Skin of body (tissue), 1 donor: ENCODE measurements at regions not wholly inside any gene's neighbourhood (a gene's known extent, or its start where the extent isn't known, plus 50 kb on each side); places are given as distances from the start of the nearest gene placed in this dataset.
A peak's percentile ranks its signal among the peaks of the same experiment; 100 is the strongest.
"Not testable (repeated sequence)": the region's sequence is repeated elsewhere in the genome, so short reads cannot be mapped to it uniquely, and the experiment has no call there.

ENCODE experiments used
- DNase-seq: peaks from one replicate; lab custom pipeline; 2025; lab: John Stamatoyannopoulos, UW

DNA sequence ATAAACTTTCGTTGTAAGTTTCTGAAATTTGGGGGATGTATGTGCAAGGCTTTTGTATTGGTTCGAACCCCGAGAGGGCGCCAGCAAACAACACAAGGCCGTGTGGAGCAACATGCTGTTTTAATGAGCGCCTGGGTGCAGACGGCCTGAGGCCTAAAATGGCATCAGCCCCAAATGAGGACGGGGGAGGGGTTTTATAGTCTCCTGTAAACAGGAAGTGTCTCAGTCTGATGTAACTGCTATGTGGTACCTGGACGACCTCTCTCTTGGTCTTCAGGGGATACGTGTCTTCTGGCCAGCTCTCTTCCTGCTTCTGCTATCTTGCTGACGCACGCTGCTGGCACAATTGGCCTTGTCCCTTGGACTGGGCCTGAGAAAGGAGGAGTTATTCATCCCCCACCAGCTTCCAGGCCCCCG, 1348.0 kb downstream of the ADGRL3 start:
- peak; percentile 10 for DNase-seq

- DNase-seq: no peak
Measured at GRCh38 chr4:62544428-62544827, 1344.3 kb downstream of the ADGRL3 start.

GRCh38 chr4:62543002-62543401, 1342.9 kb downstream of the ADGRL3 start:
- DNase-seq: no peak

DNA sequence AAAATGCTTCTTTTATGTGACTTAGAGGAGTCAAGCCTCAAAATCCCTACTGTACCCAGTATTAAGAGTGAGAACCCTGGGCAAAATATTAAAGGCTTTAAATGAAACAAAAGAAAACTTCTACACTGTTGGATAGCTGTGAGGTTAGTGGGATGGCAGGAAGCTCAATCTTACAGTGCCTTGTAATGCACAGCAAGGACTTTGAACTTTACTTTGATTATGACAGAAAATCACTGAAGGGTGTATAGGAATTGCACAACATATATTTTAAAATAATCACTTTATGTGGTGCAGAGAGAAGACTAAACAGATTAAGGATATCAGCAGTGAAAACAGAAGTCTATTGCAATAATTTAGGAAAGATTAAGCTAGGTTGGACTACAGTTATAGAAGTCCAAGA, 1333.4 kb downstream of the ADGRL3 start:
- DNase-seq: no peak

DNA sequence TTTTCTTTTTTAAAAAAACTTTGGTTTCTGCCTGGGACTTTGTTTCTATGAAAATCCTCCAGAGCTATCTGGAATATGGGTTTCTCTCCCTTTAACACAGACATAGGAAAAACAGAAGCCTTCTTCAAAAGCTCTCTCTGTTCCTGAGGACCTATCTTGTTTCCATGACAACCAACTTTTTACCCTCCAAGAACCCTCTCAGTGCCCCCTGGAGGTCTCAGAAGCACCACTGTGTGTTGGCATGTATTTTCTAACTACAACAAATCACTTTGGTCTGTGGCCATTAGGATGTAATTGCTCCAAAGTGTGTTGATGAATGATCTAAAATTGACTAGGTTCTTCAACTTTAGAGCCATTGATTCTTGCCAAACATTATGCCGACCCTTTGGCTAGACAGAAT, 1331.6 kb downstream of the ADGRL3 start:
- no peak for DNase-seq

DNA sequence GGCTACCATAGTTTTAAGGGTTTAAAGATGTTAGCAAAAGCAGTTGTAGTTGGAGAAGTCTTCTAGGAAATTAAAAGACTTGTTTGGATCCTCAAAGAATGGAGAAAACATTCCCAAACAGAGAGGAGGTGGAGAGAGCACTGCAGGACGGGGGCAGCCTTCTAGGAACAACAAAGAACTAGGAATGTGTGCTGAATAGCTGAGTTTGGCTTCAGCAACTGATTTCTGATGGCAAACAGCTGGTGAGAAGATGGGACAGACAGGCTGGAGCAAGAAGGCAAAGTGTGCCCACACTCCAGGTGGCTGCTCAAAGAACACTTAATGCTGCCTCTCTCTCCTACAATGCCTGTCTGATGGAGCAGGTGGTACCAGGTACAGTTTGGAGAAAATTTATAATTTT, 1331.1 kb downstream of the ADGRL3 start:
- no peak for DNase-seq

- DNase-seq: no peak
Measured at GRCh38 chr4:62528874-62529273, 1328.7 kb downstream of the ADGRL3 start.

GRCh38 chr4:62526671-62527070, 1326.5 kb downstream of the ADGRL3 start:
- no peak for DNase-seq

- DNase-seq: no peak
Measured at GRCh38 chr4:62523256-62523655, 1323.1 kb downstream of the ADGRL3 start.

GRCh38 chr4:62522273-62522672, 1322.1 kb downstream of the ADGRL3 start:
- DNase-seq: no peak

GRCh38 chr4:62517716-62518115, 1317.6 kb downstream of the ADGRL3 start:
- no peak for DNase-seq

- no peak for DNase-seq
Measured at GRCh38 chr4:62513306-62513705, 1313.2 kb downstream of the ADGRL3 start.

DNA sequence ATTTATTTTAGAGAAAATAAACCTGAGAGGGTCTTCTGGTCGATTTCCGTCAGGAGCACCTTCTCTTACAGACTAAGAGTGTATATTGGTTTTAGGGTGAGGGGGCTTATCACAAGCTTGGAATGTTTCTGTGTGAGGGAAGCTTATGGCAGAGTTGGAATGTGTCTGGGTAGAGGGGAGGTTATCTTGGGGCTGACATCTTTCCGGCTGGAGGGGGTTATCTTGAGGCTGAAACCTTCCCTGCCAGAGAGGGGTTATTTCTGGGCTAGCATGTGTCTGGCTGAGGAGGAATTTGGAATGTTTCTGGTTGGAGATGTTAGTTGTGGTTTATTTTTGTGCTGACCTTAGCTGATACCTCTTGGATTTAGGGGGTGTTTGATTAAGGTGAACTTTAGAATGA, 1312.1 kb downstream of the ADGRL3 start:
- DNase-seq: no peak

DNA sequence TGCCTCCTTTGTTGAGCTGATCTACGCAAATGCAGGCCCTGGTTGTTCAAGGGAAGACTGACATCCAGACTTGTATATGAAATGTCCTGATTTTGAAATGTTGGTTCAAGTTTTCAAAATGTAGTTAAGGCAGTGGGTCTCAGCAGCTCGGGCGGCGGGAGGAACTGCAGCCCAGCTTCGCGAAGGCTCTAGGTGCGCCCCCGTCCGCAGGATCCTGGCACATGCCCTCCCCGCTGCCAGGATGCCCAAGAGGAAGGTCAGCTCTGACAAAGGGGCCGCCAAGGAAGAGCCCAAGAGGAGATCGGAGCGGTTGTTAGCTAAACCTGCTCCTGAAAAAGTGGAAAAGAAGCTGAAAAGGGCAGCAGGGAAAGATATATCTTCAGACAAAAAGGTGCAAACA, 1310.1 kb downstream of the ADGRL3 start:
- DNase-seq: no peak

DNA sequence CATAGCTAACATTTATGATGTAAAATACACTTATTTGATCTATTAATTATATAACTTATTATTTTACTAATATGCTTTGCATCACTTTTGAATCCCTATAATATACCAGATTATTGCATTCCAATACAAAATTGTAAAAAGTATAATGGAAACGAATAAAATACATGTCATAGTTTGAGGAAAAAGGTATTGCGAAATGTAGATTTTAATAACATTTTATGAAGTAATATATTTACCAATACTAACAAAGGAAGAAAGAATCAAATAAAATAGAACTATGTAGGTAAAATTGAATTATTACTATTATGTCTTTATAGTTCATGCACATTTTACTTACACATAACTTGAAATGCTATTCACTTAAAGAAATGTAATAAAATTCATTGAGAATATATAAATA, 1300.2 kb downstream of the ADGRL3 start:
- no peak for DNase-seq

- DNase-seq: no peak
Measured at GRCh38 chr4:62495032-62495431, 1294.9 kb downstream of the ADGRL3 start.

- DNase-seq: not testable (repeated sequence)
Measured at GRCh38 chr4:62491756-62492155, 1291.6 kb downstream of the ADGRL3 start.

GRCh38 chr4:62490635-62491034, 1290.5 kb downstream of the ADGRL3 start:
- DNase-seq: no peak

DNA sequence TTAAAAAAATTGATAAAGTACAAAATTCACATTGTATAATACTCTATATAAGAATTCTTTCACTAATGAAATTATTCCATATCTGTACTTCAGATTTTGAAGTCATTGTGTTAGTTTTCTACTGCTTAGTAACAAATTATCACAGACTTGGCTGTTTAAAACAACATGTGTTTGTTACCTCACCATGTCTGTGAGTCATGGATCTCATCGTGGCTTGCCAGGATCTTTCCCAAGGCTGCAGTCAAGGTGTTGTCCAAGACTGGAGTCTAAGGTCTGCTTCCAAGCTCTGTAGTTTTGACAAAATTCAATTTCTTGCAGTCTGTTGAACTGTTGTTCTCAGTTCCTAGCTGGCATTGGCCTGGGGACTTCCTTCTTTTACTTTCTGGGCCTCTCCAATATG, 1286.9 kb downstream of the ADGRL3 start:
- no peak for DNase-seq

DNA sequence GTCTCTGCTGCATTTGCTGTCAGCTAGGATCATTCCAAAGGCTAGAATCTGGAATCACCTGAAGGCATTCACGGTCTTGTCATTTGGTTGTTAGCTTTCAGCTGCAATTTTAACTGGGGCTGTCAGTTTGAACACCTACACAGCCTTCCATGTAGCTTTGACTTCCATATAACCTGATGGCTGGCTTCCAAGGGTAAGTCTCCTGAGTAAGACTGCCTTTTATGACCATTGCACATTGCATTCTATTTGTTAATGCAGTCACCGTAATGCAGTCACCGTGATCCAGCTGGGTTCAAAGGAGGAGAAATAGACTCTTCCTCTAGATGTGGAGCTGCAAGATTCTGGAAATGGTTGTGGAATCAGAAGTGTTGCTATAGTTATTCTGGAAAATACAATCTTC, 1284.2 kb downstream of the ADGRL3 start:
- DNase-seq: no peak

DNA sequence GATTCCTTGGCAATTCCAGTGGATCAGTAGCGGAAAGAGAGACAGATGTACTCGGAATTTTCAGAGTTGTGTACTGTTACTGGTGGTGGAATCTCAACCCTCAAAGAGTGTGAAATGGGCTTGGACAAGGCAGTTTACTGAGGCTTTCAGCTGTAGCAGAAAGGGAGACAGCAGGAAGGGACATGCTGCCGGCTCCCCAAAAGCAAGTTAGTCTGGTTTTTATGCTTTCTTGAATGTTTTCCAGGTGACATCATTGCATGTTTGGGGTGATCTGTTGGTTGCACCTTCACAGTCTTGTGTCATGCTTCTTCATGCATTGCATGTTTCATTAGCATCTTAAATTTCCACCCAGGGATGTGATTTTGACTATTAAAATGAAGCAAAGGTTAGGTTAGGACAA, 1282.2 kb downstream of the ADGRL3 start:
- DNase-seq: no peak

DNA sequence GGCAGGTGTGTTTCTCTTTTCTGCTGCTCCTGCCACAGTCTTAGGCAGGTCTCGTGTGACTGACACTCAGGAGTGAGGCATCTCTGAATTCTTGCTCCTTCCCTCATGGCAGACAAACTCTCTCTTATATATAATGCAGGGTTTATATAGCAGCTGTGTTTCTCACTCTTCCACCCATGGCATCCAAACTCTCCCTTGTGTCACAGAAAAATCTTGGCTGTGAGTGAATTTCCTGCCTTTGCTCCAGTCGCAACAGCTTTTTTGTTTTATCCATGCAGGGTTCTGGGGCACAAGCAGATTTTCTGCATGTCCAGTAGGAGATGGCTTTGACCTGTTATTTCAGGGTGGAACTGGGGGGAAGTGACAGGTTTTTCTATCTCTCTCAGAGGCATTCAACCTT, 1275.5 kb downstream of the ADGRL3 start:
- no peak for DNase-seq

- no peak for DNase-seq
Measured at GRCh38 chr4:62474802-62475201, 1274.7 kb downstream of the ADGRL3 start.

- no peak for DNase-seq
Measured at GRCh38 chr4:62471021-62471420, 1270.9 kb downstream of the ADGRL3 start.
